NT2/D1 (cell line): ENCODE measurements at regions not wholly inside any gene's neighbourhood (a gene's known extent, or its start where the extent isn't known, plus 50 kb on each side); places are given as distances from the start of the nearest gene placed in this dataset.

ENCODE experiments used
- DNase-seq: peaks from one replicate; pipeline ENCODE4 v3.0.0-alpha.2; 2011; ENCODE audit warnings: low read depth, low spot score
- H3K27me3 ChIP-seq: 2 replicates; pipeline ENCODE4 v1.6.0; 2011; ENCODE audit warnings: mild to moderate bottlenecking; ENCODE audit not compliant: insufficient read length, insufficient read depth
- H3K36me3 ChIP-seq: 2 replicates; pipeline ENCODE4 v1.6.1; 2011; ENCODE audit warnings: mild to moderate bottlenecking, low read length, mixed read lengths; ENCODE audit not compliant: insufficient read depth, insufficient read length
- H3K4me1 ChIP-seq: 2 replicates; pipeline ENCODE4 v1.5.1; 2011; ENCODE audit not compliant: insufficient read depth, insufficient read length
- H3K4me3 ChIP-seq: 2 replicates; pipeline ENCODE4 v1.5.1; 2011; ENCODE audit warnings: low read depth; ENCODE audit not compliant: insufficient read length
- H3K9ac ChIP-seq: 2 replicates; pipeline ENCODE4 v1.6.0; 2011; ENCODE audit warnings: low read depth; ENCODE audit not compliant: insufficient read length
- H3K9me3 ChIP-seq: 2 replicates; pipeline ENCODE4 v1.5.1; 2011; ENCODE audit warnings: mild to moderate bottlenecking, low read length; ENCODE audit not compliant: insufficient read depth
- SUZ12 ChIP-seq: IDR thresholded peaks from 2 replicates; pipeline ENCODE4 v1.6.1; 2011; ENCODE audit not compliant: insufficient read length, insufficient read depth; ENCODE audit errors: extremely low read depth
- YY1 ChIP-seq: IDR thresholded peaks from 2 replicates; pipeline ENCODE4 v1.6.1; 2011; ENCODE audit not compliant: insufficient read length, insufficient read depth
- ZNF274 ChIP-seq: IDR thresholded peaks from 2 replicates; pipeline ENCODE4 v1.6.1; 2011; ENCODE audit warnings: mild to moderate bottlenecking, low read depth, low read length

- TF ChIP-seq SUZ12 (no peak), ZNF274 (no peak), YY1 (no peak)
- H3K4me3 ChIP-seq: no peak overlapping the region
- H3K9me3 ChIP-seq: 0 out of 2 replicates have a peak, but pooled peaks cover 11% of the 10 kb centered on the region
- H3K4me1 ChIP-seq: no peaks in the 10 kb centered on the region
- H3K27me3 ChIP-seq: no peaks in the 10 kb centered on the region
- H3K9ac ChIP-seq: no peak overlapping the region
- peaks cover 4% of the 10 kb centered on the region for H3K36me3 ChIP-seq
- no peak for DNase-seq
These were observed 91.6 kb upstream of the NUDT6 start for GRCh38 chr4:123014038-123014437.

GRCh38 chr4:123017078-123017477, 94.7 kb upstream of the NUDT6 start:
- DNase-seq: no peak
- Histone ChIP-seq H3K9me3 (0 out of 2 replicates have a peak, but pooled peaks cover 11% of the 10 kb centered on the region), H3K4me3 (no peak overlapping the region)

DNA sequence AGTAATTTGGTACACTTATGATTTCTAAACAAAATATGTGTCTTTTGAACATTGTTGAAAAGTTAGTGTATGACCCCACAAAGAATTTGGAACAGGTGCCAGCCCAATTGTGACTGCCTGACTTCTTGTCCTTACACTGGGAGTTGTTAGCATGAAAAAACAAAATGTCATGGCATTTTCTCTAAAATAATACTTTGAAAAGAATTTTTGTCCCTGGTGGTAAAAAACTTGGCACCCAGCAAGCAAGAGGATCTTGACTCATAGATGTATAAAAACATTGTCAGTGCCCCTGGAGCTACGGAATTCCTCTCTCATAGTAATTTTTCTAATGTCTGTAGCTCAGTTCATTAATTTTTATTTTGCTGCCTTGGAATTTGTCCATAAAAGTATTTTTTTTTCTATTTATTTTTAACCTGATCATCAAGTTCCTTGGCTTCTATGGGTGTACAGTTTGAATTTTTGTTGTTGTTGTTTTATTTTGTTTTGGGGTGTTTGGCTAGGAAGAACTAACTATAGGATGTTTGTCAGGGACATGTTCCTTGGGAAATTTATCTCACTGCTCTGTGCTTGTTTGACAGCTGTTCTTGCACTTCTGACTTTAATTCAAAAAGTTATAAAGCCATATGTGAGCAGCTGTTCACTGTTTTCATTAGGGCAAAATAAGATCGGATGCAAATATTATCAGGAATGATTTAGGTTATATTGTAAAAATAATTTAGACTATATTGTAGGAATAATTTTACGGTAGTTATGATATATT, 95.4 kb upstream of the NUDT6 start:
- no peaks in the 10 kb centered on the region for H3K4me1 ChIP-seq
- H3K4me3 ChIP-seq: no peak overlapping the region
- TF ChIP-seq SUZ12: no peak
- TF ChIP-seq ZNF274: no peak
- TF ChIP-seq YY1: no peak
- no peak for DNase-seq
- 0 out of 2 replicates have a peak, but pooled peaks cover 11% of the 10 kb centered on the region for H3K9me3 ChIP-seq
- no peaks in the 10 kb centered on the region for H3K36me3 ChIP-seq
- H3K27me3 ChIP-seq: no peaks in the 10 kb centered on the region
- no peak overlapping the region for H3K9ac ChIP-seq

More at GRCh38 chr4:123017078-123017477, 94.7 kb upstream of the NUDT6 start:
- Histone ChIP-seq H3K27me3 (no peaks in the 10 kb centered on the region), H3K4me1 (no peaks in the 10 kb centered on the region), H3K36me3 (no peaks in the 10 kb centered on the region), H3K9ac (no peak overlapping the region)
- TF ChIP-seq ZNF274 (no peak), YY1 (no peak), SUZ12 (no peak)

DNA sequence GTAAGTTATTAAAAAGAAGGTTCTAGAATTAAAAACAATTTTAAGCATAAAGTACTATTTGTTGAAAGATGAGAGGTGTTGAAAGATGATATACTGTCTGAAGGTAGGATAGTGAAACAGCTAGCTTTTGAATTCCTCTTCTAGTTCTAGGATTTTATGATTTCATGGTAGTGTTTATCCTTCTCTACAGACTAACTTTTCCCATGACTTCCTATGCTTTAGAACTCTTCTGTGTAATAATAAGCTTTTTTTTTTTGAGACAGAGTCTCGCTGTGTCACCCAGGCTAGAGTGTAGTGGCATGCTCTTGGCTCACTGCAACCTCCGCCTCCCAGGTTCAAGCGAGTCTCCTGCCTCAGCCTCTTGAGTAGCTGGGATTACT, 96.0 kb upstream of the NUDT6 start:
- 0 out of 2 replicates have a peak, but pooled peaks cover 11% of the 10 kb centered on the region for H3K9me3 ChIP-seq
- H3K4me3 ChIP-seq: no peak overlapping the region
- no peak overlapping the region for H3K9ac ChIP-seq
- no peaks in the 10 kb centered on the region for H3K27me3 ChIP-seq
- no peaks in the 10 kb centered on the region for H3K4me1 ChIP-seq
- DNase-seq: no peak
- H3K36me3 ChIP-seq: no peaks in the 10 kb centered on the region
- TF ChIP-seq ZNF274 (no peak), YY1 (no peak), SUZ12 (no peak)

- H3K36me3 ChIP-seq: no peaks in the 10 kb centered on the region
- no peaks in the 10 kb centered on the region for H3K4me1 ChIP-seq
- no peaks in the 10 kb centered on the region for H3K27me3 ChIP-seq
- no peak overlapping the region for H3K4me3 ChIP-seq
- TF ChIP-seq ZNF274: no peak
- no peak for TF ChIP-seq SUZ12
- TF ChIP-seq YY1: no peak
- H3K9me3 ChIP-seq: no peaks in the 10 kb centered on the region
- no peak for DNase-seq
- H3K9ac ChIP-seq: no peak overlapping the region
These were observed 97.9 kb upstream of the NUDT6 start for GRCh38 chr4:123020285-123020684.

DNA sequence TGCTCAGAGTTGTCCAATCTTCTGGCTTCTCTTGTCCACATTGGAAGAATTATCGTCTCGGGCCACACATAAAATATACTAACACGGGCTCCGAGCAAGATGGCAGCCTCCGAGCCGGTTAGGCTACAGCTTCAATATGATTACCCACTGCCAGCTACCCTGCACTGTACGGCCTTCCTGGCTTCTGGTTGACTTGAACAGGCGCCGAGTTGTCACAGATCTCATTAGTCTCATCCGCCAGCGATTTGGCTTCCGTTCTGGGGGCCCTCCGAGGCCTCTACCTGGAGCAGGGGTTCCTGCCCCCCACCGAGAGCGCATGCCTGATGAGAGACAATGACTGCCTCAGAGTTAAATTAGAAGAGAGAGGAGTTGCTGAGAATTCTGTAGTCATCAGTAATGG, 101.2 kb upstream of the NUDT6 start:
- H3K4me3 ChIP-seq: no peak overlapping the region
- H3K9ac ChIP-seq: no peak overlapping the region
- H3K4me1 ChIP-seq: no peaks in the 10 kb centered on the region
- H3K9me3 ChIP-seq: no peaks in the 10 kb centered on the region
- no peak for DNase-seq
- TF ChIP-seq SUZ12: no peak
- TF ChIP-seq YY1: no peak
- TF ChIP-seq ZNF274: no peak
- H3K36me3 ChIP-seq: peaks cover 3% of the 10 kb centered on the region
- no peaks in the 10 kb centered on the region for H3K27me3 ChIP-seq

- no peaks in the 10 kb centered on the region for H3K4me1 ChIP-seq
- H3K4me3 ChIP-seq: no peak overlapping the region
- no peaks in the 10 kb centered on the region for H3K9me3 ChIP-seq
- no peak for DNase-seq
- peaks cover 3% of the 10 kb centered on the region for H3K36me3 ChIP-seq
- TF ChIP-seq SUZ12 (no peak), ZNF274 (no peak), YY1 (no peak)
- H3K27me3 ChIP-seq: no peaks in the 10 kb centered on the region
- H3K9ac ChIP-seq: no peak overlapping the region
These were observed 102.3 kb upstream of the NUDT6 start for GRCh38 chr4:123024710-123025109.
